Keratinocyte (primary cell): ENCODE measurements at regions not wholly inside any gene's neighbourhood (a gene's known extent, or its start where the extent isn't known, plus 50 kb on each side); places are given as distances from the start of the nearest gene placed in this dataset.

Source experiments
- DNase-seq: peaks from one replicate; pipeline ENCODE4 v3.0.0-alpha.2; 2011; ENCODE audit warnings: low read depth, missing footprints, low spot score
- FAIRE-seq: peaks from 2 replicates; lab custom pipeline; 2011; peaks lifted over from hg19 to GRCh38; lab: Jason Lieb, UNC
- H2AFZ ChIP-seq: 2 replicates; pipeline ENCODE4 v1.6.0; 2012; ENCODE audit warnings: low read length, control low read depth, inconsistent platforms; ENCODE audit not compliant: control insufficient read depth
- H3K27ac ChIP-seq: 2 replicates; pipeline ENCODE4 v1.5.1; 2011; ENCODE audit warnings: low read length; ENCODE audit not compliant: control insufficient read depth, insufficient read depth
- H3K27me3 ChIP-seq: 3 replicates; pipeline ENCODE4 v1.6.0; 2011; ENCODE audit warnings: low read length; ENCODE audit not compliant: control insufficient read depth, insufficient read depth; ENCODE audit errors: extremely low read depth
- H3K36me3 ChIP-seq, 2 experiments: 2 replicates in 1 of 2; 3 replicates in 1 of 2; pipeline ENCODE4 v1.5.1; 2011; ENCODE audit warnings: low read length in 2 of 2, mild to moderate bottlenecking in 1 of 2; ENCODE audit not compliant: control insufficient read depth in 2 of 2, insufficient read depth in 2 of 2; ENCODE audit errors: extremely low read depth in 1 of 2
- H3K4me1 ChIP-seq: 3 replicates; pipeline ENCODE4 v1.5.1; 2011; ENCODE audit warnings: low read length; ENCODE audit not compliant: control insufficient read depth, insufficient read depth; ENCODE audit errors: extremely low read depth
- H3K4me2 ChIP-seq: 3 replicates; pipeline ENCODE4 v1.6.0; 2011; ENCODE audit warnings: low read depth, low read length; ENCODE audit not compliant: control insufficient read depth, insufficient read depth; ENCODE audit errors: extremely low read depth
- H3K4me3 ChIP-seq, 3 experiments: fragments of 200-600 bp in 1 of 3; sonication (generic) in 1 of 3; 2 replicates in 2 of 3; 3 replicates in 1 of 3; pipeline ENCODE4 v1.5.1; 2011 to 2016; ENCODE audit warnings: low read length in 3 of 3, mild to moderate bottlenecking in 3 of 3, control low read depth in 2 of 3, inconsistent platforms in 1 of 3, low read depth in 1 of 3, mixed read lengths in 1 of 3, mixed run types in 1 of 3, moderate library complexity in 1 of 3; ENCODE audit not compliant: control insufficient read depth in 2 of 3, insufficient read depth in 2 of 3; ENCODE audit errors: extremely low read depth in 1 of 3
- H3K79me2 ChIP-seq: 2 replicates; pipeline ENCODE4 v1.6.0; 2012; ENCODE audit warnings: low read length; ENCODE audit not compliant: control insufficient read depth, insufficient read depth
- H3K9ac ChIP-seq: 3 replicates; pipeline ENCODE4 v1.6.0; 2011; ENCODE audit warnings: low read length; ENCODE audit not compliant: control insufficient read depth, insufficient read depth; ENCODE audit errors: extremely low read depth
- H3K9me1 ChIP-seq: 3 replicates; pipeline ENCODE4 v1.6.0; 2011; ENCODE audit warnings: low read length; ENCODE audit not compliant: control insufficient read depth, insufficient read depth; ENCODE audit errors: extremely low read depth
- H3K9me3 ChIP-seq: 2 replicates; pipeline ENCODE4 v1.5.1; 2012; ENCODE audit warnings: low read depth, low read length; ENCODE audit not compliant: control insufficient read depth
- H4K20me1 ChIP-seq: 3 replicates; pipeline ENCODE4 v1.6.0; 2011; ENCODE audit warnings: low read length; ENCODE audit not compliant: control insufficient read depth, insufficient read depth; ENCODE audit errors: extremely low read depth
- CTCF ChIP-seq, 3 experiments: IDR thresholded peaks in 1 of 3; conservative IDR thresholded peaks in 1 of 3; optimal IDR thresholded peaks in 1 of 3; 2 replicates in 2 of 3; 3 replicates in 1 of 3; pipeline versions ENCODE3 to v1.5.1; 2011; ENCODE audit warnings: low read length in 3 of 3, mild to moderate bottlenecking in 3 of 3, moderate library complexity in 2 of 3, control low read depth in 1 of 3, inconsistent platforms in 1 of 3; ENCODE audit not compliant: insufficient read depth in 2 of 3; ENCODE audit errors: extremely low read depth in 1 of 3
- EZH2 ChIP-seq: IDR thresholded peaks from one replicate; pipeline ENCODE4 v1.6.1; 2012; ENCODE audit warnings: inconsistent platforms, mild to moderate bottlenecking, low read length, moderate library complexity
- dilution Hi-C: fragments of 300-500 bp; cut with MboI; formaldehyde crosslinking; loops from one replicate; pipeline ENCODE4 v1.7.0; 2020; ENCODE audit warnings: low sequenced_read_pairs; ENCODE audit not compliant: extremely low pct_ligation_motif_present

- H3K4me2 ChIP-seq = no peak overlapping the region
- no peaks in the 10 kb centered on the region for H3K9me3 ChIP-seq
- TF ChIP-seq EZH2 (no peak), CTCF (optimal IDR thresholded peaks at IDR 0.05 in 1 of 3, IDR thresholded peaks at IDR 0.05 in 1 of 3, conservative IDR thresholded peaks at IDR 0.05 in 1 of 3; ENCODE audit: extremely low read depth in 1 of 3, insufficient read depth in 2 of 3, low read length in 3 of 3) (no peak)
- no peaks in the 10 kb centered on the region for H4K20me1 ChIP-seq
- H3K27me3 ChIP-seq = no peaks in the 10 kb centered on the region
- no peak overlapping the region for H3K4me3 ChIP-seq
- DNase-seq (peak; percentile 11), FAIRE-seq (peak; percentile 32)
- no peaks in the 10 kb centered on the region for H3K79me2 ChIP-seq
- dilution Hi-C loops = no loop called here
- peaks cover 7% of the 10 kb centered on the region for H3K4me1 ChIP-seq
- H3K27ac ChIP-seq = no peak overlapping the region
- H3K9ac ChIP-seq = no peak overlapping the region
- H3K9me1 ChIP-seq = no peaks in the 10 kb centered on the region
- H2AFZ ChIP-seq = no peak overlapping the region
- H3K36me3 ChIP-seq = no peaks in the 10 kb centered on the region
Measured at GRCh38 chr4:60579335-60579734, 620.8 kb upstream of the ADGRL3 start.

GRCh38 chr4:60581919-60582536 lies 618.1 kb upstream of the ADGRL3 start:
- H3K27me3 ChIP-seq = no peaks in the 10 kb centered on the region
- no peak overlapping the region for H3K4me2 ChIP-seq
- H3K4me3 ChIP-seq = no peak overlapping the region
- TF ChIP-seq CTCF (optimal IDR thresholded peaks at IDR 0.05 in 1 of 3, IDR thresholded peaks at IDR 0.05 in 1 of 3, conservative IDR thresholded peaks at IDR 0.05 in 1 of 3; ENCODE audit: extremely low read depth in 1 of 3, insufficient read depth in 2 of 3, low read length in 3 of 3) (no peak), EZH2 (no peak)
- no peaks in the 10 kb centered on the region for H3K9me3 ChIP-seq
- no peaks in the 10 kb centered on the region for H3K79me2 ChIP-seq
- no peaks in the 10 kb centered on the region for H3K36me3 ChIP-seq
- no peak overlapping the region for H2AFZ ChIP-seq
- H4K20me1 ChIP-seq = no peaks in the 10 kb centered on the region
- no peak overlapping the region for H3K9ac ChIP-seq
- peaks cover 7% of the 10 kb centered on the region for H3K4me1 ChIP-seq
- H3K27ac ChIP-seq = no peak overlapping the region
- no peak for FAIRE-seq
- dilution Hi-C loops = no loop called here
- no peak for DNase-seq
- H3K9me1 ChIP-seq = no peaks in the 10 kb centered on the region
